Inflammatory macrophage treated with lipopolysaccharide for 4 hours (primary cell): ENCODE measurements at regions not wholly inside any gene's neighbourhood (a gene's known extent, or its start where the extent isn't known, plus 50 kb on each side); places are given as distances from the start of the nearest gene placed in this dataset.

Source experiments
- DNase-seq: peaks from one replicate; pipeline ENCODE4 v3.0.0-alpha.2; 2020

- no peak for DNase-seq
These were observed 228.5 kb downstream of the RFC3 start for GRCh38 chr13:34046457-34046856.

DNA sequence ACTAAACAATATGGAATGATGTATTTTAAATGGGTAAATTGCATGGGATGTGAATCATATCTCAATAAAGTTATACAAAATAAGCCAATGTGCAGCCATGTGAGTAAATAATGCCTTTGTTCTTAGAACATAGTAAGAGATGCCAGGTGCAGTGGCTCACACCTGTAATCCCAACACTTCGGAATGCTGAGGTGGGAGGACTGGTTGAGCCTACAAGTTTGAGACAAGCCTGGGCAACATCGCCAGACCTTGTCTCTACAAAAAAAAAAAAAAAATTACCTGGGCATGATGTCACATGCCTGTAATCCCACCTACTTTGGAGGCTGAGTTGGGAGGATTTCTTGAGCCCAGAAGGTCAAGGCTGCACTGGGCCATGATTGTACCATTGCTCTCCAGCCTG lies 230.7 kb downstream of the RFC3 start:
- no peak for DNase-seq

DNA sequence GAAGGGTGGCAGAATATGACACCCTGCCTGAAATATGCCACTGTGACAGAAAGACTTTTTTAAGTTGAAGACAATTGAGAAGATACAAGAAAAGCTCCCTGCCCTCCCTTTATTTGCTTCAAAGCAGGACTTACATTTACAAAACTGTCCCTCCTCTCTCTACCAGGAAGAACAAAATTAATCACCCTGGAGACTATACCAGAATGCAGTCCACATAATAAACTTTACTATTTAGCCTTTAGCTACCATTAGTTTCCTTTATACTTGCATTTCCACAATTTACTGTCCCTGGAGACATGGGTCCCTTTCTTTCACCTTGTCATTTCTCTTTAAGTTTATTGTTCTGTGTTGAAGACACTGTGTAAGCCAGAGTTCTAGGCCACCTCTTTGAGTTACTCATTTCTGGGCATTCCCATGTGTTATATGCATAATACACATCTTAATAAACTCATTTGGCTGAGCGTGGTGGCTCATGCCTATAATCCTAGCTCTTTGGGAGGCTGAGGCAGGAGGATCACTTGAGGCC lies 238.8 kb downstream of the RFC3 start:
- no peak for DNase-seq

DNA sequence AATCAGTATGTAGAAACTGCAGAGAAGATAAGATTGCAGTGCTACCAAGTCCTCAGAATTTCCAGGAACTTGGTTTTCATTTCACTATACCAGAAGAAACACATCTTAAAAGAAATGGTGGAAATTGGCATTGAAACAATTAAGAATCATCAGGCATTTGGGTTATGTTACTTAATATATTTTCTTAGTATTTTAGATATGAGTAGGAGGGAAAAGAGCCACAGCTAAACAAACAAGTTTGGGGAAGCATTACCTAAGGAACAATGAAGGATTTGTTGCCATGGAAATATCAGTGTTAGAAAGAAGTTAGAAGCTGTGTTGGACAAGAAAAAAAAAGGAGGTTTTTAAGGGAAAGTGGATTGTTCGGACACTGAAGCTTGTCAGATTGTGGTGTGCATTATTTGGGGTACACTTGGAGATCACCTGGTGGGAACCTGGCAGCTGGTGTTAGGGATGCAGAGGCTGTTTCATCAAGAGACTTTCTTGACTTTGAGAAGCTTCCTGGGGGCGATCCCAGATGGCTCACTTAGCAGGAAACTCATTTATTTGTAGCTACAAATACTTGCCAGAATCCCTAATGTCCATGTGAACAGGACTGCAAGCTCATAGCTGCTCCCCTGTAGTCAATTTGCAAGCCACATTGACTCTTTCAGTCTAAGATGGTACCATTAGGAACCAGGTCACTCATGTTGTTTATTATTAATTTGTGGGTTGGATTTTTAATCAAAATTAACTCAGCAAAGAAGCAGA lies 246.7 kb downstream of the RFC3 start:
- DNase-seq = no peak

- DNase-seq = no peak
These were observed 248.0 kb downstream of the RFC3 start for GRCh38 chr13:34065928-34066327.

DNA sequence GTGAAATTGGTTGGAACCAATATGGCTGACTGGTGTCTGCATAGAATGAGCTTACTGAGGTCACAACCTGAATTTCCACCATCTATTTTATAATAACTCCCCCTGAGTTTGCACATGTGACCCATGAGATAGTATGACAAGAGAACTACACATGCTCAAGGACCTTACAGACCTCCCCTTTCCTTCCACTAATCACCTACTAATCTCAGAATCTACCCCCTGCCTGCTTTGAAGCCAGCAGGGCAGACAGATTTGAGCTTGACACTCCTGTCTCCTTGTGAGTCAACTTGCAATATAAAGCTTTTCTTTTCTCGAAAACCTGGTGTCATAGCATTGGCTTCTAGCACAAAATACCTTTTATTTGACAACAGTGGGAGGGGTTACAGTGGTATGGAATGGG lies 248.4 kb downstream of the RFC3 start:
- DNase-seq = no peak

DNA sequence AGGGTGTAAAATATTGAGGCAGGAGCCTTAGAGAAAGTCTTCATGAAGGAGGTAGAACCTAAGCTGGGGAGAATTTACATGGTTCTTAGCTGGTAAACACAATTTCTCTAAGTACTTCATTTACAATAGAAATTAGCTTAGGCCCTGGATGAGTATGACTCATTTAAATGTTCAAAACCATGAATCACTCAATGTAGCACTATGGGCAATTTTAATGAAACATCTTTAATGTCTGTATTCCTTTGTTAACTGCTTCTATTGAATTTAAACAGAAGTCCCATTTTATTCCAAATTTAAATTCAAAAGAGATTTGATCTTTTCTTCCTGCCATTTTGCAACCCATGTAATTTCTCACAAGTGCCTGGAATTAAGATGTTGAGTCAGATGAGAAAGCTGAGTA lies 252.1 kb downstream of the RFC3 start:
- DNase-seq = no peak

GRCh38 chr13:34070544-34071303 lies 252.8 kb downstream of the RFC3 start:
- no peak for DNase-seq

GRCh38 chr13:34076319-34076718 lies 258.4 kb downstream of the RFC3 start:
- no peak for DNase-seq

DNA sequence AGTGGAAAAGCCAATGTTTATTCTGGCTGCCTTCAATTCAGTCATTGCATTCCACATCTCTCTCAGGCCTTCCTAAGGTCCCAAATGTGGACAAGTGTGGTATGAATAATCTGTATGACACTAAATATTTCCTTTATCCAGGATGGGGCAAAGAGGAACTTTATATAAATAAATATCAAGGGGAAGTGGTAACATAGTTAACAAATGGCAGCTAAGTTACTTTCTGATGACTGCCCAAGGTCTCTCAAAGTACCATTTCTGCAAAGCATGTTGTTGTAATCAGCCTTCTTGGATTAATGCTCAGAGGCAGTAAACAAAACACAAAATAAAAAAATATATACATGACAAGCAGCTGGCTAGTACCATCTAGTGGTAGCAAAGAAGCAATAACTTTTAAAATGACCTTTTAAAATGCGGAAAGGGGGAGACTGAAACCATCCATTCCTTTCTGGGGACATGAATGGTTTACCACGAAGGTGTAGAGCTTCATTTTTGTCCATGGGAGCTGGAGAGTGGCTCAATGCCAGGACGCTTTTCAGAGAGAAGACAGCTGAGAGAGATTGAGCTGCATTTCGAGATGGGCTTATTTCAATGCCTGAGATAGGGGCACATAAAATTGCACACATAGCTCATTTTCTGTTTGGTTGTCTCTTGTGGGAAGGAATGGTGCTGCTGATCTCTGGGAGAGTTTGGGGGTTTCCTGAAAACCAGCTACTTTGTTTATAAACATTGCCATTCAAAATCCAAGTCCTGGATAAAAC lies 259.2 kb downstream of the RFC3 start:
- no peak for DNase-seq

DNA sequence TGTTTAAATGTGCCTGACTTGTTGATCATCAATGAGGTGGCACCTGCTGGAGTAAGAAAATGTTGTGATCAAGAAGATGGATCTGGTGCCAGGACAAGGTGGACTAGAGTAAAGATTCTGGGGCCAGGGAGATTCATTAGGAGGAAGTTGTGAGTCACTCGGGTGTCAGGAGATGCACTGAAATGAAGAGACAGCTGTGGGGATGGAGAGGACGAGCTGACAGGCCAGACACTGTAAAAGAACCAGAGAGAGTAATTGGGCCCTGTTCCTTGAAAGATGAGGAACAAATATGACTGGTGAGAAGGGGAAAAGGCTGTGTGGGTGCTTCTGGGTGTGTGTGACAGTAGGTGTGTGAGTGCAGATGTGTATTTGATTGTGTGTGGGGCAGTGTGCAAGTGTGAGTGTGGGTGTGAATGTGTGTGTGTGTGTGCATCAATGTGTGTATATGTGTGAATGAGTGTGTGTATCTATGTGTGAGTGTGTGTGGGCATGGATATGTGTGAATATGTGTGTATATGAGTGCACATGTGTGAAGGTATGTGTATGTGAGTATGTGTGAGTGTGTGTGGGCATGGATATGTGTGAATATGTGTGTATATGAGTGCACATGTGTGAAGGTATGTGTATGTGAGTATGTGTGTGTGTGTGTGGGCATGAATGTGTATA lies 260.5 kb downstream of the RFC3 start:
- no peak for DNase-seq

DNA sequence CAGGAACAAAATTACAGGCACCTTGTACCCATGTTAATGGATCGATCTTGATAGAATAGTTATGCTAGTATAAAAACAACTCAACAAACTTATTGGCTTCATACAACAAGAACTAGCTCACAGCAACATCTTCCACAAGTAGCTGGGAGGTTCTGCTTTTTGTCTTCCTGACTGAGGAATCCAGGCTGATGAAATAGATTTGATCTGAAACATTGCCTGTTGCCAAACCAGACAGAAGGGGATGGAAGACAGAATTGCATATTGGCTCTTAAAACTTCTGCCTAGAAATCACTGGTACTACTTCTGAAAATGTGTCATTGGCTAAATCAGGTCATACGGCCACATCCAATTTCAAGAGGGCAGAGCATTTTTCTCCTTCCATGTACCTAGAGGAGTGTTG lies 267.3 kb downstream of the RFC3 start:
- no peak for DNase-seq

GRCh38 chr13:34086281-34086680 lies 268.3 kb downstream of the RFC3 start:
- no peak for DNase-seq

DNA sequence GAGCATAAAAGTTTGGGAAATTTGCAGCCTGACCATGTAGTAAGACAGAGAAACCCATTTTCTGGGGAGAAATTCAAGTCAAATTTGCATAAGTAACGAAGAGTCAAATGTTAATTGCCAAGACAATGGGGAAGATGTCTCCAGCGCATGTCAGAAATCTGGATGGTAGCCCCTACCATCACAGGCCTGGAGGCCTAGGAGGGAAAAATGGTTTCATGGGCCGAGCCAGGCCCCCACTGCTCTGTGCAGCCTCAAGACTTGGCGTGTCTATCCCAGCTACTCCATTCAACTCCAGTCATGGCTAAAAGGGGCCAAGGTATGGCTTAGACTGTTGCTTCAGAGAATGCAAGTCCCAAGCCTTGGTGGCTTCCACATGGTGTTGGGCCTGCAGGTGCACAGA lies 269.8 kb downstream of the RFC3 start:
- DNase-seq = no peak

DNA sequence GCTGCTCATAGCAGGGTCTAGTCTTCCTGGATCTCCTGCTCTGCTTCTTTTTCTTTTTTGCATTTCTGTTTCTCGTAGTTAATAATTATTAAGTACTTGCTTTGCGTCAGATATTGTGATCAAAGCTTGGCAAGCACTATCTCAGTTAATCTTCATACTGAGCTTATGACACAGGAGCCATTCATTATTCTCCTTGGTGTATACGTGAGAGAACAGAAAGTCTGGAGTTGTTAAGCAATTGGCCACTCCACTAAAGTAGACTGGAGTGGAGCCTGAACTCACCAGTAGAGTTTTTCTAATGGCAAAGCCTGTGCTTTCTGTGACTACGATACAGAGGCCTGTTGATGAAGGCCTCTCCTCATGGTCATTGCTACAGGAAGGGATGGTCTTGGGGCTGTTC lies 285.9 kb downstream of the RFC3 start:
- no peak for DNase-seq

DNA sequence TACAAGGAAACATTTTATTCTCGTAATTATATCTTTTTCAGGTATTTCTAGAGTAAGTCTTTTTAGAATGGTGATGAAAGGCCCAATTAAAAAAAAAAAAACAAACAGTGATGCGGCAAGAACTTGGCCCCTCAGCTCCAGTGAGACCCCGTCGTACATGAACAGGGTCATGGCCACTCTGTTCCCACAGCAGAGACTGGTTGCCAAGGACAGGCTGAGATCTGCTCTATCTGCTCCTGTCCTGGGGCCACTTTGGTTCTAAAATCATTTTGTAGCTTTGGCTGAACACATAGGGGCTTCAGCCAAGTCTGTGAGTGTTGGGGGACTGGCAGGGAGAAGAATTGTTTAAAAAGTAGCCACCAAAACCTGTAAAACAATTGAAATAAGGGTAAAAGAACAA lies 286.9 kb downstream of the RFC3 start:
- no peak for DNase-seq

DNA sequence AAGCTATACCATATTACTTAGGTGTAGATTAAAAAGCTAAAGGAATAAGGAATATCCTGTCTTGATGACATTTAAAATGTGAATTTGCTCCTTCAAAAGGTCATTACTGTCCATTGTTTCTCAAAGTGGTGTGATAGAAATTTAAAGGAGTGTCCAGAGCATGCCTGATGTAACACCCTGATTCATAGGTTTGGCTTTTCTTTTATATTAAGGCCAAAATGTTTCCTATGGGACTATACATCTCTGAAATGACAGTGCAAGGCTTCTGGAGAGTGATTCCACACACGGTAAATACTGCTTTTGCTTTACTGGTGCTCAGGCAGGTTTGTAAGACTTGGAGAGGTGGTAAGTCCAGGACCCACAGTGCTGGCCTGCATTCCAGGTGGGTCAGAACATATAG lies 289.9 kb downstream of the RFC3 start:
- DNase-seq = no peak

GRCh38 chr13:34108410-34108809 lies 290.5 kb downstream of the RFC3 start:
- no peak for DNase-seq

DNA sequence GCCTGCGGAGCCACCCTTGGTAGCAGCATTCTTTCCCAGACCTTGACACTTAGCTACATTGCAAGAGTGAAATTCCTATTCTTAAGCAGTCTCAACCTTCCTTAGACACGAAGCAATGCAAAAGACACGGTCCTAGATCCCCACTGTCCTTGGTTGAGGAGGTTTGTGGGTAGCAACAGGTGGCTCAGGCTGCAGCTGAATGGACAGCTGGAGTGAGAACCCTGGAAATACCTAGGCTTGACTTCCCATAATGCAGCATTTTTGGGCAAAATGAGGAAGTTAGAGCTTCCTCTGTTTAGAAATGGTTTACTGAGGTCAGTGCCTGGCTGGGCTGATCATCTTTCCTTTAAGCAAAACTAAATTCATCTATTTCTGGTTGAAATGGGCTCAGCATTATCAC lies 296.6 kb downstream of the RFC3 start:
- no peak for DNase-seq

GRCh38 chr13:34116651-34117050 lies 298.7 kb downstream of the RFC3 start:
- DNase-seq = no peak

GRCh38 chr13:34124666-34125306 lies 306.8 kb downstream of the RFC3 start:
- DNase-seq = no peak

GRCh38 chr13:34127523-34127922 lies 309.6 kb downstream of the RFC3 start:
- DNase-seq = no peak

DNA sequence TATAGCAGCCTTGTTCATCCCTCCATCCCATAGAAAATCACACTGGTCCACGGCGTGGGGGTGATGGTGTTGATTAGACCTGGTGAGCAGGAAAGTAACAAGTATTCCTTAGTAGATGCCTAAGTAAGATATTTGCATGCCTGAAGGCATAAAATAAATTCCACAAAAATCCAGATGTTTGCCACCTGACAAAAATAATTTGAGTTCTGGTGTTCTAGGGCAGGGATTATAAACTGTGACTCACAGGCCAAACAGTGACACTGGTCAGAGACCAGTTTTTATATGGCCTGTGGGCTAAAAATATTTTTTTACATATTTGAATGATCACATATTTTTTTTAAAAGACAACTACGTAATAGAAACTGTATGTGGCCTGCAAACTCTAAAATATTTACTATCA lies 310.7 kb downstream of the RFC3 start:
- no peak for DNase-seq
